ENCODE measurements at regions not wholly inside any gene's neighbourhood (a gene's known extent, or its start where the extent isn't known, plus 50 kb on each side); places are given as distances from the start of the nearest gene placed in this dataset.

DNA sequence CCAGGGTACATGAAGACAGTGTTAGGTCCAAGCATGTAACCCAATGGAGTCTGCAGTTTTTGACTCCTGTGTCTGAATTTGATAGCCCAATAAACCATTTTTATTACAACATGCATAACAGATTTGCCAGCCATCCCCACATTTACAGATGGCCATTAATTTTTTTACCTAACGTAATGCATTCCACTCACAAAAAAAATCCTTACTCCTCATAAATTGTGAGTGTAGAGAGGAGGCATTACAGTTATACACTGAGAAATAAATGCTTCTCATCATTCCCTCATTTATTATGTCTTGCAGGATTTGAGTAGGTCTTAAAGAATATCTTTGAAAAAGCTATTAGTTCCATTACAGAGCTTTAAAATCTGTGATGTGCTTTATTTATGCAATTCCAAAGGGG, 193.8 kb downstream of the CMPK2 start:
- TF ChIP-seq ZNF274 (CRISPR knock-in tag; IDR thresholded peaks at IDR 0.05) (no peak), PRDM15 (CRISPR knock-in tag; IDR thresholded peaks at IDR 0.05) (no peak), ZNF530 (CRISPR knock-in tag; IDR thresholded peaks at IDR 0.05; ENCODE audit: low read depth) (no peak), ZBTB8A (CRISPR knock-in tag; IDR thresholded peaks at IDR 0.05; ENCODE audit: borderline replicate concordance, low read depth) (no peak), TCF7 (IDR thresholded peaks at IDR 0.05; ENCODE audit: low read depth) (no peak), ZKSCAN5 (CRISPR knock-in tag; IDR thresholded peaks at IDR 0.05) (no peak), HNF4A (CRISPR knock-in tag; IDR thresholded peaks at IDR 0.05) (no peak)

All from HepG2 (cell line).